Stimulated activated CD4-positive, alpha-beta T cell treated with anti-CD3 and anti-CD28 coated beads, Interleukin-12 subunit alpha, Interleukin-12 subunit beta, amount 100 ng/mL, for 4 hours (primary cell): ENCODE measurements at regions not wholly inside any gene's neighbourhood (a gene's known extent, or its start where the extent isn't known, plus 50 kb on each side); places are given as distances from the start of the nearest gene placed in this dataset.

Experiments
- DNase-seq: peaks from one replicate; pipeline ENCODE4 v3.0.0-alpha.2; 2020

DNA sequence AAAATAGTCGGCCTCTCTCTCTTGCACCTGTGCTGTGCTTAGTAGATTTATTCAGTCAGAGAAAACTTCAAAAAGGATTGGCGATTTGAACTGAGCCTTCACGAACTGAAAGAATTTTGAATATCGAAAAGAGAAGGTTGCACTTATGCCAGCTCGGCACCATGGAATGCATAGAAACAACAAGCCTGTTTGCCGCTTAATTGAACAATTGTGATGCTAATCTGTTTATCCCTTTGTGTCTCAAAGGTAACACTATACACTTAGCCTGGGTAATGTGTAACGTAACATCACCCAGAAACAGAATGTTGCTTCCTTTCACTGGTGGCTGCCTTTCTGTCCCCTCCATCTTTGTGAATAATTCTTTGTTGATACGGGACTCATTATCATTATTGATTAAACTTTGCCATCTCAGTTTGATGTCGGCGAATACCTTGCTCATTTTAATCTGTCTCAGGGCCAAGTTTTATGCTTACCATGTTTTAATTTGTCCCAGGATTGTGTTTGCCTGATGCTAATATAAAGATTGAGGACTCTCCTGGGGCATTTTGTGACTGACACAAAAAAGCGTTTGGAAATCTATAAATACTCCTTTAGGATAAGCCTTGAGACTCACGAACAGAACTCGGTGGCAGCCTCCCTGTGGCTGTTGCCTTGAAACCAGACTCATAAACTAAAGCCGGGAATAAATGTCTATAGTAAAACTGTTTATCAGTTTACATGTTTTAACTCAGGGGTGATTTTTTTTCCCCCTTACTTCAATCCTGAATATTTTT, 400.5 kb downstream of the RAPGEF2 start:
- no peak for DNase-seq

DNA sequence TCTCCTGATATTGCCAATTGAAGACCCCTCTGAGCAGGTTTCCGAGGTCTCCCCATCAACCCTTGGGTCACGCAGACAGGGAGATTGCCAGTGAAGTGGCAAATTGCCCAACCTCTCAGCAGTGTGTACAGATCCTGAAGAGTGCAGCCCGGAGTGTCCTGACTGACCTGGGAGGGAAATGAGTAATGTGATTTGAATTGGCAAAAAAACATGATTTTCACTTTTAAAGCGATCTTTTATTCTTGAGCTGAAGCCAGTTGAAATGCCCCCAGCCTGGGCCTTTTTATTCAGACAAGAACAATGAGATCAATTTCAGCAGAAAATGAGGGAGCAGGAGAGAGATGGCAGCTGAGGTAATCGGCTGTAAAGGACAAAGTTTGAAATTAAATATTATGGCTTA, 401.8 kb downstream of the RAPGEF2 start:
- no peak for DNase-seq

DNA sequence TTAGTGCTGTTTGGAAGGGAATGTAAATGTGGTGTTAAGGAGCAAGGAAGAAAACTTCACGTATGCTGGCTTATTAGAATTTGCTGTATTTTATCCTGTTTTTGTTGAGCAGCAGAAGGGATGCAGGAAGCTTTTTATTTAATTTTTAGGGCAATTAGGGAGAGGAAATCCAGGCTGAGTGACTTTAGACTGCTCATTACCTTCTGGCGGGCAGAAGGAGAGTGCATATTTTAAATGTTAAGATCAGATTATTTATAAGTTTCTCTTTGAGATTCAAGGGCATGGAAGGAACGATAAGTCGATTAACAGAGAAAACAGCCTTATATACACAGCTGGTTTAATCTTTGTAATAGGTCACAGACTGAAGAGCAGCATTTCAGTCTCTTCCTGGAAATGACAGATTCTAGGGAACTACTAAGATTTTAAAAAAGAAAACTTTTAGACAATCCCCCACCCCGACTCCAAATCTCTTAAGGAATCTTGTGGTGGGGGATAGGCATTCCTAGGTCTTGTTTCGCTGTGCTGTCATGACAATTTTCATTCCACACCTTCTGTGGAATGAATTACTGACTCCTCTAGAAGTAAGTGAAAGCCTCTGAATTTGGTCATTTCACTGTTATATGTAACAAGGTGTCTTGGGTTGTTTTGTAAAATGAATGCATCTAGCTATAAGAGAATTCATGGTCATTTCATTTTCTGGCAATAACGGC, 402.5 kb downstream of the RAPGEF2 start:
- no peak for DNase-seq

DNA sequence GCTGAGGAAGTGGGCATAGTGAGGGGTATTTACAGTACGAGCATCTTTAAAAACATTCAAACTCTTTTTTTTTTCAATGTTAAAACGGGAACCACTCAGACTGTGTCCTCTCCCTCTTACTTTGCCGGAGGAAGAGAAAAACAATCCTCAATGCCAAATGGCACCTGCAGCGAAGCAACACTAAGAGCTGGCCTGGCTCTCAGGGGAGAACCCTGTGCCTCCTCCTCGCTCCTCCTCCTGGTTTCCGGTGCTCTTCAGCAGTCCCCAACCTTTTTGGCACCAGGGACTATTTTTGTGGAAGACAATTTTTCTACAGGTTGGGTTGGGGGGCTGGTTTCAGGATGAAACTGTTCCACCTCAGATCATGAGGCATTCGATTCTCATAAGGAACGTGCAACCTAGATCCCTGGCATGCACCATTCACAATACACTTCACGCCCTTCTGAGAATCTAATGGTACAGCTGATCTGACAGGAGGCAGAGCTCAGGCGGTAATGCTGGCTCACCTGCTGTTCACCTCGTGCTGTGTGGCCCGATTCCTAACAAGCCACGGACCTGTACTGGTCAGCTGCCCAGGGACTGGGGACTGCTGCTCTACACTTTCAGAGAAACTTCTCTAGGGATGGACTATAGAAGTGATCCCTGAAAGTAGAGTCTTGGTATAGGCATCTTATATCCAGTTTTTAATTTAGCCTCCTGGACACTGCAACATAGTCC, 404.1 kb downstream of the RAPGEF2 start:
- DNase-seq = no peak

DNA sequence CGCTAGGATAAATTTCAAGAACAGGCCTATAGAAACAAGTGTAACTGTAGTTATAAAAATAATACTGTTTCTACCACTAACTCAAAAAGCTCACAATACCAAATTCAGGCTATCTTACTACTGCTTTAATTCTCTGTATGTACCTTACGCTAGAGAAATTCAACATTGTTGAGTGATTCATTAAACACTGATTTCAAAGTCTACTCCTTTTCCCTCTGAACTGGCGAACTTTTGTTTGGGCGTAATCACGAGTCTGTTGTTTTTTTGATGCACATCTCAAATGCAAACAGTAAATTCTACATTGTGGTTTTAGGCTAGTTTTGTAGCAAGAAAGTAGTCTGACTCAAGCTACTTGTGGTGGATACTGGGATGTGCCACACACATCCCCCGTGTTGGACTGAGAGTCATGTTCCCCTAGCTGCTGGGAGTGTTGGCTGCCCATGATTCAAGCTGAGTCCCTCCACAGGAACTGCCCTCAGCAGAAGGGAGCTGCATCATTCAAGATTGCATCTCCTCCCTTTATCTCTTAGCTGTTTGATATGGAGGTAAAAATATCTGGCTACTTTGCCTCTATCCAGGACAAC, 406.1 kb downstream of the RAPGEF2 start:
- no peak for DNase-seq

DNA sequence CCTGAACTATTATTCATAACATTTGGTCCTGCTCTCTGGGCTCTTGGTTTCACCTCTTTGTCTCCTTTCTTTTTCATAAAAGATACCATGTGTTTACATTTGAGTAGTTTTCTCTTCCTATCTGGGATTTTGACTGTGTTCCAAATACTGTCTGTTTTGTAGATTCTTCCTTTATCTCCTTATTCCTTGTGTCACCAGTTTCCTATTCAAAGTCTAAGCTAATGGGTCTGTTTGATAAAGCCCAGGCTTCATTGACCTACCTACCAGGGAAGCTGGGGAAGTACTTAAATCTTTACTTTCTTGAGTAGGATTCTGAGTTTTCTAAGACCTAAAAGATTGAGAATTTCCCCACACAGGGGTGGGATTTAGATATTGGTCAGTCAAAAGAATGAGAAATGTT, 409.5 kb downstream of the RAPGEF2 start:
- no peak for DNase-seq

DNA sequence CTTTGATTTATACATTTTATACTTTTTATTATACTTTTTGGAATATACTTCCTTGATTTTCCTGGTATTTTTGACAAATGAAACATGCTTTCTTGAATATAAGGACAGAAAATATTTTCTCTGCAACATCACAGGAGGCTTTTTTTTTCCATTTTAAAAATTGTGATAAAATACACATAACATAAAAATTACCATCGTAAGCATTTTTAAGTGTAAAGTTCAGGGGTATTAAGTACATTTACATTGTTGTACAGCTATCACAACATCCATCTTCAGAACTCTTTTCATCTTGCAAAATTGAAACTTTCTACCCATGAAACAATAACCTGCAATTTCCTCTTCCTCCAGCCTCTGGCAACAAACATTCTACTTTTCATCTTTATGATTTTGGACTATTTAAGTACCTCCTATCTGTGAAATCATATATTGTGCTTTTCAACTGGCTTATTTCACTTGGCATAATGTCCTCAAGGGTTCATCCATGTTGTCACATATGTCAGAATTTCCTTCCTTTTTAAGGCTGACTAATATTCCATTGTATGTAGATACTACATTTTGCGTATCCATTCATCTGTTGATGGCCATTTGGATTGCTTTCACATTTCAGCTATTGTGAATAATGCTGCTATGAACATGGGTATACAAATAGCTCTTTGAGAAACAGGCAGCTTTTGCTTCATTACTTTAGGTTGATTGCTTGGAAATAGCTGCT, 412.6 kb downstream of the RAPGEF2 start:
- no peak for DNase-seq

DNA sequence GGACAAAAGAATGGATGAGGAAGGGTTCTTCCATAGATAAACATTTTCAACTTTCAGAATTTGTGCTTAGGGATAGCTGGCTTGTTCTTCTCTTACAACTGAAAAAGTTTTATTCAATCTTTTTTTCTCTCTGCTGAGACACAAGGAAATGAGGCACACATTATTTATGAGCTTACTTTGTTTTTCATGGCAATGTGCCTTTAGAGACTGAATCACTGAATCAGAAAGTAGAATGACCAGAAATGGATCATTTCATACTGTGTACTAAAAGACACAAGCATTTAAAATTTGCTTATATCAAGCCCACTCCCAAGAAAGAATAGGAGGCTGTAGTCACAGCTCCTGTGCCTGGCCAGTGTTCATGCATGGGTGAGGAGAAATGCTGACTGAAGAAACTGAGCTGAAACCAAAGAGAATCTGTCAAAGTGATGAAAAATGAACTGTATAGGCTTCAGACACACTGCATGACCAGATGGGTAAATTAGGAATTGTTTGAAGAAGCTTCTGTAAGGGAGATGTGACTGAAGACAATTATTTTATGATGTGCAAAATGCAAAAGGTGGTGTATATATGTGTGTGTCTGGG, 413.8 kb downstream of the RAPGEF2 start:
- no peak for DNase-seq

DNA sequence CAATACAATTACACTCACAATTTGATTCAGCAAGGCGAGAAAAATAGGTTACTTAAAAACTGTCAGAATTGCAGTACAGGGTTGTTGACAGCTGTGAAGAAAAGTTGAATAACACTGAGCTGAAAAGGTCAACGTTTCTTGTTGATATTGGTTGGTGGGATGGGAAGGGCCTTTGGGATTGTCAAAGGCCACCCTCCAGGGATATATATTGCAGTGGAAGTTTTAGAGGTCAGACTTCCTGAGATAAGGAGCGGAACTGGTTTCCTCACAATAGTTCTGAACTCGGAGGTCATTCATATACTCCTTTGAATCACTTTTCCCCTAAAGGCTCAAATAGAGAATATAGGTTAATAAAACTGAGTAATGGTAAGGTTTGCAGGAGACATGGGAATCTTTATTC, 417.2 kb downstream of the RAPGEF2 start:
- DNase-seq = no peak

DNA sequence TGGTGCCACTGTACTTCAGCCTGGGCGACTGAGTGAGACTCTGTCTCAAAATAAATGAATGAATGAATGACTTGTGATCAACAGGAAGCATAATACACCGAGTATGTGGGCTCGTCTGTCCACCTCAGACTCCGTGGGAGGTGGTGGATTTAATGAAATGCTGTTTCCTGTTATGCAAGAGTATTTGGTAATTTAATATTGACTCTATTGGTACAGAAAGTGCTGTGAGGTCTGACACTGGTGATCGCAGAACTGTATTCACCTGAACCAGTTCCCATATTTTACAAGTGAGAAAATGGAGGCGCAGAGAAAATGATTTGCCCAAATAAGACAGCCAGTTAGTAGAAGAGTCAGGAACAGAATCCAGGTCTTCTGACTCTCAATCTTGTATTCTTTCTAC, 423.3 kb downstream of the RAPGEF2 start:
- no peak for DNase-seq

DNA sequence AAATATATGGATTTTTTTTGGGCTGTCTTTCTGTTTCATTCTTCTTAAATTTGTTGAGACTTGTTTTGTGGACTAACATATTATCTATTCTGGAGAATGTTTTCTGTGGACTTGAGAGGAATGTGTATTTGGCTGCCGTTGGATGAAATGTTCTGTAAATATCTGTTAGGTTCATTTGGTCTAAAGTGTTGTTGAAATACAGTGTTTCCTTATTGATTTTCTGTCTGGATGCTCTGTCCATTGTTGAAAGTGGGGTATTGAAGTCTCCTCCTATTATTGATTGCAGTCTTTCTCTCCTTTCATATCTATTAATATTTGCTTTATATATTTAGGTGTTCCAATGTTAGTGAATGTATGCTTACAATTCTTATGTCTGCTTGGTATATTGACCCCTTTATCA, 431.8 kb downstream of the RAPGEF2 start:
- no peak for DNase-seq

DNA sequence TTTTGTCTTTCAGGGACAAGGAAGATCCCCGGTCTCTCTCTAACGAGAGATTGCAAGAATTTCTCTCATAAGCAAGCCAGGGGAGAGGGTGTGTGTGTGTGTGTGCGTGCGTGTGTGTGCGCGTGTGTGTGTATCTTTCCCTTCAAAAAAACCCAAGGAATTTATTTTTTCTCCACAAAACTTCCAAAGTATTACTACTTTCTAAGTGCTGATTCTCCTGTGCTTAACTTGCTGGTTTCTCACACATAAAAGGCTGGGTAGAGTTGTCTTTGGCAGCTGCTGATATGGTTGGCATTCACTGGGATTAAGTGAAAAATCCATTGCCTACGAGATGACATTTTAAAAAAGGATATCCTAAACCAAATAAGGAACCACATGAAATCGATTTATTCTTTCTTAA, 435.7 kb downstream of the RAPGEF2 start:
- no peak for DNase-seq

DNA sequence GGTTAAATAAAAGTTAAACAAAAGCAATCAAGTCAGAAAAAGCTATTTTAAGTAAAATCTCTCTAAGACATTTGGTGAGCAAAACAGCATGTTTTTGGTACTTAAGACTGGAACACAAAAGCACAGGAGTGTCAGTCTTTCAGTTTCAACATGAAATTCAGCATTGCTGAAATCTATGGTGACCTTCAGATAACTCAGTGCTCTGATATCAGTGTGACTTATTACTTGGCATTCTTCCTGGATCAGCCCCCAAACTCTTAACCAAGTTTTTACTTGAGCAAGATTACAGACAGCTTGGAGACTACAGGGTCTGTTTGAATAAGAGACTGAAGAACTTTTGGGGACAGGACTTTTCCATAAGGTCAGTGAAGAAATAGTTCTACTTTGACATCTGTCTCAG, 437.2 kb downstream of the RAPGEF2 start:
- no peak for DNase-seq

DNA sequence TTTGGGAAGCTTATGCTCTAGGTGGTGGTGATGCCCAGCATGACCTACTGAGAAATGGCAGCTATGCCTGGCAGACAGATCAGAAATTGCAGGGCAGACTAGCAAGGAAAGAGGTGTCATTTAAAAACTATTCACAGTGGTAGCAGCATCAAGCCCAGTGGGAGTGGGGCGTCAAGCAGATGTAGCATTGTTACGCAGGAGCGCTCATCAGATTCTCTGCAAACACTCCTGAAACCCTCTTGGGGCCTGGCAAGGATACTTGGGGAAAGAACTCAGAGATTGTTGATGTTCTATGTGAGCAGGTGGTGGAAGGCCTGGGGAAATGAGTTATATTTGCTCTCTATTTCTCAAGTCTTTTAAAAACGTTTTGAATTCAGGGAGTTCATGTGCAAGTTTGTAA, 437.6 kb downstream of the RAPGEF2 start:
- DNase-seq = no peak

DNA sequence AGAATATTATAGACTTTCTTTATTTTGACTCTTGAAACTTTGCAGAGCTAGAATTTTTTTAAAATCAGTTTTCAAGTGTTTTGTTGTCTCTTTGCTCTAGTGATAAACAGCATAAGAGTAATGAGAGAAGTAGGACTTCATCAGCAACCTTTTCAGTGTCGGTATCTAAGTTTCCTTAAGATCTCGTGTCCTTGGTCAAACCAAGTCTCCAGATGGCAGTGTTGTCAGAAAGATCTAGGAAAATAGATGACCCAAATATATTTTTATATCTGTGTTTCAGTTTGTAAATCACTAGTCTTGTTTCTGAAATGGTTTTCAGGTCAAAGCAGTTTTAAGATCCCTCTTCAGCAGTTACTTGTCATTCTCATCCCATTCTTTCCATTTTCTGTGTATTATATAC, 438.3 kb downstream of the RAPGEF2 start:
- DNase-seq = no peak

DNA sequence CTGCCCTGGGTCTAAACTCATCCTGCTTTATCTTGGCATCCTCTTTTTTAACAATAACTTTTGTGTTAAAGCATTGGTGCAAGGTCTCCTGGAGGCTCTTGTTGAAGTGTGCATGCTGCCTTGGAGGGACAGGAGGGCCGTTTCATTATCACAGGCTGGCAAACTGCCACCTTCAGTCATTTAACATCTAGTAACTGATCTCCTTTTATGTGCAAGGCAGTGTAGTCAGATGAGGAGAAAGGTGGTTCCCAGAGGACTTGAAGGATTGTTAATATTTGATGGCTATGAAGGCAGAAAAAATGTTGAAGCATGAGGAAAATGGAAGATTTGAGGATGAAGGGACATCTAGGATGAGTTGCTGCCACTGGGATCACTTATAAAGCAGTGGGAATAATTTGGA, 439.4 kb downstream of the RAPGEF2 start:
- DNase-seq = no peak

DNA sequence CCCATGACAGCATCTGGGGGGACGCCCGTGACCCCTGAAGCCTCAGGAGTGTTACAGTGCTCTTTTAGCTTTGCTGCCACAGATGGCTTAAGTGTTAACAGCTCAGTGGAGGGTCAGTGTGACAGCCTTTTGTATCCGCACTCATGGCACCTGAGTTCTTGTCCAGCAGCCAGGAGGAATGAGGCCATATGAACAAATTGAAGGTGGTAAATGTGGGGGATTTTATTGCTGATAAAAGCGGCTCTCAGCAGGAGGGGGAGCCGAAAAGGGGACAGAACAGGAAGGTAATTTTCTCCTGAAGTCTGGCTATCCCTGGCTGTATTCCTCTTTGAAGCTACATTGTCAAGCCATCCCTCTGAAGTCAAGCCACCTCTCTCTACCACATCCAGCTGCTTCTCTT, 441.0 kb downstream of the RAPGEF2 start:
- DNase-seq = no peak

DNA sequence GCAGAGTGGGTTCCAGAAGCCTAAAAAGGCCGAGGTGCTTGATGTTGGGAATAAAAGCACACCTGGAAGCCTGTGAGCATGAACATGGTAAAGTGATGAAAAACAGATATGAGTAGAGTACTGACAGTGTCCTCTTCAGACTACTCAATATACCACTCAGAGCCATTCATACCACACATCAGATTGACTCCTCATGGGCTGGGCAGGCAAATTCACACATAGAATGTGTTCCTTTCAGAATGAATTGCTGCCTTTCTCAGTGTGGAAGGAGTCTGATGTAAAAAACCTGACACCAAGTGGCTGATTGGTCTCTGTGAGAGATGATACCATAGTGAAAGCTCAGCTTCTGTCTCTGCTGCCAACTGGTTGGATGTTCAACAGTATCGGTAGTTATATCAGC, 442.7 kb downstream of the RAPGEF2 start:
- DNase-seq = no peak

DNA sequence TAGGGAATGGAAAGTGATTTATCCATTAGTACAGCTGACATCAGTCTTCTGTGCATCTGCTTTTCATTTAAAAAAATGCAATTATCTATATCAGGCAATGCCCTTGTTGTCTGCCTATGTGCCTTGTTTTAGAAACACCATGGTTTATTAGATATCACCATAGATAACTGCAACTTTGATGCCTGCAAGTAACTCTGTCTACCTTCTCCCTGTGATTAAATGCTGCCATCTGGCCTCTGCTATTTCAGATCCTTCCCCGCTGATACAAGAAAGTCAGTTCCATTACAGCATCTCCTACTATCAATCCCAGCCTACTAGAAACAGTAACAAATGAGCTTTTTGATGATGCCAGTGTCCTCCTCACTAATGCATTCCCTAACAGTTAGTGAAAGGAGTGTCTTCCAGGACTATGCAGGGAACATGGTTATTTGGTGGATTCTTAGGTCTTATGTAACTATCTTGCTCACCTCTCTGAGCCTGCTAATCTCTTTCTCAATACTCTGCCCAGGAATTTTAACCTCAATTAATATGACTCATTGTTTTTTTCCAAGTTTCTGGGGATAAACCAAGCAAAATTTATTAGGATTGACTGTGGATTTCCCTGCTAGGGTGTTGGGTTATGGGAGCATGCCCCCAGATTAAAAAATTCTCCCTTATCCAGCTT, 444.9 kb downstream of the RAPGEF2 start:
- no peak for DNase-seq

DNA sequence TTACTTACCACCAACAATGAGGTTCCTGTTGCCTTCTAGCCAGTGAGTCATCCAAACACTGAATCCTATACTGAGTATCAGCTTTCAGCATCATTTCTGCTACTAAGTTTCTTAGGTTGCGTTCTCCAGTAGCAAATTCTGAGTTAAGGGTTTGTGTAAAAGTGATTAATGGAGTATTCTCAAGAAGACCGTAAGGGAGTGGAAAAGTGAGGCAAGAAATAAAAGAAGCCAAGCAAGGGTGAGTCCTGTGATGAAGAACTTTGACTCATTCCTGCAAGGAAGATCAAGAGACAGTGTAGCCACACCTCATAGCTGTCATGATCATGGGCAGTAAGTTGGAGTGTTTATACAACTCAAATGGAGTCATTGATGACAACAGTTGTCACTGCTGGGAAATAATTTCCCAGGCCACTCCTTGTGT, 446.2 kb downstream of the RAPGEF2 start:
- DNase-seq = no peak

DNA sequence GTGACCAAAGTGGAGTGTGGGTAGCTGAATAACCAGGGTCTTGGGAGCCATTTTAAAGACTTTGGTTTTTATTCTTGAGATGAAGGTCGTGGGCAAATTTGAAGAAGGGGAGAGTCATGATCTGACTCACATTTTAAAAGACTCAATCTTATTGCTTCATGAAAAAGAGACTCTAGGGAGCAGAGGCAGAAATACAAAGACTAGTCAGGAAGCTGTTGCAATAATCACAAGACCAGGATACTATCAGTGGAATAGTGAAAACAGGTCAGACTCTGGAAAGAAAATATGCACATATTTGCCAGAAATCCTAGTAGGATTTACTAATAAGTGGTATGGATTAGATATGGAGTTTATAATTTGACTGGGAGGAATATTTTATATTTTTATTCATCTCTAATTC, 448.4 kb downstream of the RAPGEF2 start:
- no peak for DNase-seq
